ENCODE measurements at regions not wholly inside any gene's neighbourhood (a gene's known extent, or its start where the extent isn't known, plus 50 kb on each side); places are given as distances from the start of the nearest gene placed in this dataset.

DNA sequence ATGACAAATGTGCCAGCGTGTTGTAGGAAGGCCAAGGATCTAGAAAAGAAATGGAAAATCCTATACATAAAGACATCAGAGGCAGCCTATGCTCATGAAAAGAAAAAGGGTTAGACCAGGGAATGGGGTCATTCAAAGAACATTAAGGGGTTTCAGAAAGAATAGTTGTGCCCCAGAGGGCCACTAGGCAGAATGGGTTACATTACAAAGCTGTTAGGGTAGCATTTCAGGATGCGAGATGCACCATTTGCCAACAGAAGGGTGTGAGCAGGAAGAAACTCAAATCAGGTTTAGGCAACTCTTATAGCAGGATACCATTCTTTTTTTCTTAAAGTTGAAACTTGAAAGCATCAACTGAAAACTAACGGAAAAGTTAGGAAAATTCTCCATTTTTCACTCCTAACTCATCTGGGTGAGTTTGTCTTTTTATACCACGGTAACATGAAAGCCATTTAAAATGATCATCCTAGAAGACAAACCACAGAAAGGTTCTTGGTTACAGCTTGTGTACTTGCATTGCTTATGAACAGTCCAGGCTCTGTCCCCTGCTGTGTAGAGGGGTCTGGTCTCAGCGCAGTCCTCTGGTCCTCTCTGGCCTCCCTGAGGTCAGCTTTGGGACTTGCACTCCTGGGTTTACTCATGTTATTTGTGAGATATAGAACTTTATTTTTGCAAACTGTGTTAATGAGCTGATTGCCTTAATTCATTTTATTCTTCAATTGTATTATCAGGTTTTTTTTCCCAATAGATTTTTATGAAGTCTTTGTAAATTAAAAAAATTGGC lies 209.1 kb downstream of the DACT1 start:
- Histone ChIP-seq H3K4me1 (no peaks in the 10 kb centered on the region), H3K9me3 (no peaks in the 10 kb centered on the region), H3K36me3 (ENCODE audit: low read depth, missing control alignments) (no peaks in the 10 kb centered on the region), H3K4me3 (no peak overlapping the region), H3K27ac (no peak overlapping the region), H3K27me3 (no peaks in the 10 kb centered on the region)
- intact Hi-C loops (cut with DNase I; ENCODE audit: low total_unique reads): no loop called here
- TF ChIP-seq POLR2A (IDR thresholded peaks at IDR 0.05): no peak
- TF ChIP-seq, protein P1, sequence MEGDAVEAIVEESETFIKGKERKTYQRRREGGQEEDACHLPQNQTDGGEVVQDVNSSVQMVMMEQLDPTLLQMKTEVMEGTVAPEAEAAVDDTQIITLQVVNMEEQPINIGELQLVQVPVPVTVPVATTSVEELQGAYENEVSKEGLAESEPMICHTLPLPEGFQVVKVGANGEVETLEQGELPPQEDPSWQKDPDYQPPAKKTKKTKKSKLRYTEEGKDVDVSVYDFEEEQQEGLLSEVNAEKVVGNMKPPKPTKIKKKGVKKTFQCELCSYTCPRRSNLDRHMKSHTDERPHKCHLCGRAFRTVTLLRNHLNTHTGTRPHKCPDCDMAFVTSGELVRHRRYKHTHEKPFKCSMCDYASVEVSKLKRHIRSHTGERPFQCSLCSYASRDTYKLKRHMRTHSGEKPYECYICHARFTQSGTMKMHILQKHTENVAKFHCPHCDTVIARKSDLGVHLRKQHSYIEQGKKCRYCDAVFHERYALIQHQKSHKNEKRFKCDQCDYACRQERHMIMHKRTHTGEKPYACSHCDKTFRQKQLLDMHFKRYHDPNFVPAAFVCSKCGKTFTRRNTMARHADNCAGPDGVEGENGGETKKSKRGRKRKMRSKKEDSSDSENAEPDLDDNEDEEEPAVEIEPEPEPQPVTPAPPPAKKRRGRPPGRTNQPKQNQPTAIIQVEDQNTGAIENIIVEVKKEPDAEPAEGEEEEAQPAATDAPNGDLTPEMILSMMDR (IDR thresholded peaks at IDR 0.05): no peak
- 90 to 94% methylated on average over 5 of the region's 5 CpGs for WGBS, 2 donors
- DNase-seq: no peak

- WGBS, 2 donors: 97 to 98% methylated on average over 8 of the region's 8 CpGs
- H3K27me3 ChIP-seq: no peaks in the 10 kb centered on the region
- DNase-seq: no peak
- H3K27ac ChIP-seq: no peak overlapping the region
- H3K36me3 ChIP-seq (ENCODE audit: low read depth, missing control alignments): no peaks in the 10 kb centered on the region
- TF ChIP-seq, protein P1 (IDR thresholded peaks at IDR 0.05): no peak
- no peak for TF ChIP-seq POLR2A (IDR thresholded peaks at IDR 0.05)
- H3K4me1 ChIP-seq: no peaks in the 10 kb centered on the region
- H3K9me3 ChIP-seq: no peaks in the 10 kb centered on the region
- intact Hi-C loops (cut with DNase I; ENCODE audit: low total_unique reads): no loop called here
- H3K4me3 ChIP-seq: no peak overlapping the region
These were observed 210.6 kb downstream of the DACT1 start for GRCh38 chr14:58848365-58848764.

- Histone ChIP-seq H3K4me1 (no peaks in the 10 kb centered on the region), H3K36me3 (ENCODE audit: low read depth, missing control alignments) (no peaks in the 10 kb centered on the region), H3K27me3 (no peaks in the 10 kb centered on the region), H3K9me3 (no peaks in the 10 kb centered on the region), H3K27ac (no peak overlapping the region), H3K4me3 (no peak overlapping the region)
- no peak for TF ChIP-seq POLR2A (IDR thresholded peaks at IDR 0.05)
- TF ChIP-seq, protein P1 (IDR thresholded peaks at IDR 0.05): no peak
- intact Hi-C loops (cut with DNase I; ENCODE audit: low total_unique reads): no loop called here
- WGBS, 2 donors: 81 to 86% methylated on average over 4 of the region's 4 CpGs
- no peak for DNase-seq
These were observed 211.8 kb downstream of the DACT1 start for GRCh38 chr14:58849601-58850000.

- no peaks in the 10 kb centered on the region for H3K4me1 ChIP-seq
- no peak overlapping the region for H3K4me3 ChIP-seq
- WGBS, 2 donors: 48 to 50% methylated on average over 1 of the region's 1 CpG
- H3K27me3 ChIP-seq: no peaks in the 10 kb centered on the region
- H3K9me3 ChIP-seq: no peaks in the 10 kb centered on the region
- DNase-seq: no peak
- H3K36me3 ChIP-seq (ENCODE audit: low read depth, missing control alignments): no peaks in the 10 kb centered on the region
- TF ChIP-seq POLR2A (IDR thresholded peaks at IDR 0.05): no peak
- TF ChIP-seq, protein P1 (IDR thresholded peaks at IDR 0.05): no peak
- H3K27ac ChIP-seq: no peak overlapping the region
- intact Hi-C loops (cut with DNase I; ENCODE audit: low total_unique reads): no loop called here
These were observed 212.2 kb downstream of the DACT1 start for GRCh38 chr14:58850011-58850410.

GRCh38 chr14:58861586-58861985 lies 223.8 kb downstream of the DACT1 start:
- no peak for TF ChIP-seq POLR2A (IDR thresholded peaks at IDR 0.05)
- TF ChIP-seq, protein P1 (IDR thresholded peaks at IDR 0.05): no peak
- intact Hi-C loops (cut with DNase I; ENCODE audit: low total_unique reads): no loop called here
- H3K36me3 ChIP-seq (ENCODE audit: low read depth, missing control alignments): no peaks in the 10 kb centered on the region
- no peak for DNase-seq
- 53 to 55% methylated on average over 2 of the region's 2 CpGs for WGBS, 2 donors
- H3K4me1 ChIP-seq: no peaks in the 10 kb centered on the region
- H3K27ac ChIP-seq: no peak overlapping the region
- no peaks in the 10 kb centered on the region for H3K27me3 ChIP-seq
- no peaks in the 10 kb centered on the region for H3K9me3 ChIP-seq
- no peak overlapping the region for H3K4me3 ChIP-seq
